Endodermal cell (in vitro differentiated cells): ENCODE measurements at regions not wholly inside any gene's neighbourhood (a gene's known extent, or its start where the extent isn't known, plus 50 kb on each side); places are given as distances from the start of the nearest gene placed in this dataset.

Experiments used
- DNase-seq: peaks from one replicate; pipeline ENCODE4 v3.0.0-alpha.2; 2017
- H3K27ac ChIP-seq: 2 replicates; pipeline ENCODE4 v1.5.1; 2013; ENCODE audit warnings: mild to moderate bottlenecking, low read depth, low read length, moderate library complexity
- H3K27me3 ChIP-seq: 2 replicates; pipeline ENCODE4 v1.6.1; 2013; ENCODE audit warnings: mild to moderate bottlenecking, low read length, moderate library complexity; ENCODE audit not compliant: insufficient read depth, control insufficient read depth, poor library complexity, severe bottlenecking
- H3K36me3 ChIP-seq: 2 replicates; pipeline ENCODE4 v1.7.0; 2013; ENCODE audit warnings: mild to moderate bottlenecking, low read length, moderate library complexity; ENCODE audit not compliant: control insufficient read depth, insufficient read depth
- H3K4me1 ChIP-seq: one replicate; pipeline ENCODE4 v1.7.0; 2013; ENCODE audit warnings: low read length; ENCODE audit not compliant: control insufficient read depth, insufficient read depth
- H3K4me3 ChIP-seq: 2 replicates; pipeline ENCODE4 v1.5.1; 2013; ENCODE audit warnings: mild to moderate bottlenecking, low read length, moderate library complexity
- H3K9ac ChIP-seq: 2 replicates; pipeline ENCODE4 v1.6.1; 2013; ENCODE audit warnings: mild to moderate bottlenecking, low read length, moderate library complexity; ENCODE audit not compliant: poor library complexity, severe bottlenecking; ENCODE audit errors: extremely low read depth
- H3K9me3 ChIP-seq: 2 replicates; pipeline ENCODE4 v1.6.1; 2013; ENCODE audit warnings: mild to moderate bottlenecking, low read length, moderate library complexity; ENCODE audit not compliant: control insufficient read depth
- H3K27ac Mint-ChIP-seq: 2 replicates; pipeline ENCODE4 v1.8.0; 2020; ENCODE audit warnings: mixed read lengths
- H3K27me3 Mint-ChIP-seq: 2 replicates; pipeline ENCODE4 v1.8.0; 2021; ENCODE audit warnings: mild to moderate bottlenecking, mixed read lengths; ENCODE audit not compliant: insufficient read depth
- H3K36me3 Mint-ChIP-seq: 2 replicates; pipeline ENCODE4 v1.8.0; 2020; ENCODE audit warnings: low read depth, mixed read lengths
- H3K4me1 Mint-ChIP-seq: 2 replicates; pipeline ENCODE4 v1.8.0; 2020; ENCODE audit warnings: mixed read lengths
- H3K4me3 Mint-ChIP-seq: 2 replicates; pipeline ENCODE4 v1.8.0; 2020; ENCODE audit warnings: mild to moderate bottlenecking, moderate library complexity, mixed read lengths
- H3K9me3 Mint-ChIP-seq: 2 replicates; pipeline ENCODE4 v1.8.0; 2020; ENCODE audit warnings: mild to moderate bottlenecking, mixed read lengths
- WGBS, 2 experiments: methylation state at CpG; one replicate each; pipeline versions ENCODE4 v1.1.5 to v1.1.7; 2013; ENCODE audit warnings: missing lambda C conversion rate in 2 of 2, mixed read lengths in 1 of 2; ENCODE audit not compliant: insufficient coverage in 1 of 2, insufficient read length in 1 of 2; 5-methylcytosine and 5-hydroxymethylcytosine counted together
- TF ChIP-seq, protein P1 (sequence below): fragments of 200-600 bp; sonication (generic); conservative IDR thresholded peaks from 2 replicates; pipeline ENCODE4 v1.5.0; 2021; ENCODE audit warnings: antibody characterized with exemption, mild to moderate bottlenecking

- TF ChIP-seq, protein P1, sequence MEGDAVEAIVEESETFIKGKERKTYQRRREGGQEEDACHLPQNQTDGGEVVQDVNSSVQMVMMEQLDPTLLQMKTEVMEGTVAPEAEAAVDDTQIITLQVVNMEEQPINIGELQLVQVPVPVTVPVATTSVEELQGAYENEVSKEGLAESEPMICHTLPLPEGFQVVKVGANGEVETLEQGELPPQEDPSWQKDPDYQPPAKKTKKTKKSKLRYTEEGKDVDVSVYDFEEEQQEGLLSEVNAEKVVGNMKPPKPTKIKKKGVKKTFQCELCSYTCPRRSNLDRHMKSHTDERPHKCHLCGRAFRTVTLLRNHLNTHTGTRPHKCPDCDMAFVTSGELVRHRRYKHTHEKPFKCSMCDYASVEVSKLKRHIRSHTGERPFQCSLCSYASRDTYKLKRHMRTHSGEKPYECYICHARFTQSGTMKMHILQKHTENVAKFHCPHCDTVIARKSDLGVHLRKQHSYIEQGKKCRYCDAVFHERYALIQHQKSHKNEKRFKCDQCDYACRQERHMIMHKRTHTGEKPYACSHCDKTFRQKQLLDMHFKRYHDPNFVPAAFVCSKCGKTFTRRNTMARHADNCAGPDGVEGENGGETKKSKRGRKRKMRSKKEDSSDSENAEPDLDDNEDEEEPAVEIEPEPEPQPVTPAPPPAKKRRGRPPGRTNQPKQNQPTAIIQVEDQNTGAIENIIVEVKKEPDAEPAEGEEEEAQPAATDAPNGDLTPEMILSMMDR, result no peak
- Histone ChIP-seq H3K36me3 (no peaks in the 10 kb centered on the region), H3K4me1 (peaks cover 11% of the 10 kb centered on the region), H3K9me3 (no peaks in the 10 kb centered on the region), H3K27ac (no peak overlapping the region), H3K4me3 (no peak overlapping the region), H3K9ac (no peak overlapping the region), H3K27me3 (no peaks in the 10 kb centered on the region)
- Mint-ChIP-seq H3K4me1 (peaks cover 17% of the 10 kb centered on the region), H3K4me3 (no peak overlapping the region), H3K9me3 (no peaks in the 10 kb centered on the region), H3K27me3 (no peaks in the 10 kb centered on the region), H3K36me3 (no peaks in the 10 kb centered on the region), H3K27ac (peak overlapping the region; percentile 74)
- DNase-seq, result peak; percentile 54
- WGBS, 2 experiments, result 78 to 80% methylated on average over 4 to 7 of the region's 7 CpGs
These were observed 102.6 kb downstream of the MRPL14 start for GRCh38 chr6:44024574-44025219.

DNA sequence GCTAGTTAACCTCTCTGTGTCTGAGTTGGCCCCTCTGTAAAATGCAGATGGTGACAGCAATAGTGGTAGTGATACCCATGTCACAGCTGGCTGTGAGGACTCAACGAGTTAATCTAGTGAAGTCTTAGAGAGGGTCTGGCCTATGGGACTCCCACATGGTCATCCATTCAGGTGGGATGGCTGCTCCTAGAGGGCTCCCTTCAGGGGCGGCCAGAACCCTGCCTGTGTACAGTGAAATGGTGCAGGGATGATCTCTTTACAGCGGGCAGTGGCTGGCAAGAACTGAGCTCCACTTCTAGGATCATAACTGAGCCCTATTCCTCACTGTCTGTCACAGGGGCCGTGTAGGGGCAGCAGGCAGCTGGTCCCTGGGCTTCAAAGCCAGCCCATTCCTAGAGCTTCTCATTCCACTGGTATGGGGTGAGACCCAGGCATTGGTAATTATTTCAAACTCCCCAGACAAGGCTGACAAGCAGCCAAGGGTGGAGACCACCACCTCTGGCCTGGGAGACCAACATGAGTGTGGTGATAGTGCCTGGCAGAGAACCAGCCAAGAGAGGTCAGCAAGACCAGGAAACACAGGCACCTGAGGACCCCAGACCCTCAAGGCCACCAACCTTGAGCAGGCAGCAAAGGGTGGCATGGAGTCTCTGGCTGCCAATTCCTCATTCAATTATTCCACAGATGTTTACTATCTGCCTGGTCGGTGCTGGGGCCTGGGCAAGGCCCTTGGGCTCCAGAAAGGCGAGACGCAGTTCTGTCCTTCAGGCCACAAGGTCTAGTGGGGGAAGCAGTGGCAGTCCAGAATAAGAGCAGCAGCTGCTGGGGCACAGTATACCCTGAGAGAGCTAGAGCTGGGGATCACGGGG is 103.4 kb downstream of the MRPL14 start:
- no peak overlapping the region for H3K4me3 ChIP-seq
- Mint-ChIP-seq H3K36me3 (no peaks in the 10 kb centered on the region), H3K4me3 (no peak overlapping the region), H3K4me1 (peaks cover 17% of the 10 kb centered on the region), H3K9me3 (peaks cover 2% of the 10 kb centered on the region), H3K27me3 (peaks cover under 1% of the 10 kb centered on the region), H3K27ac (no peak overlapping the region)
- TF ChIP-seq, protein P1, result no peak
- no peak overlapping the region for H3K27ac ChIP-seq
- no peaks in the 10 kb centered on the region for H3K36me3 ChIP-seq
- H3K4me1 ChIP-seq, result peaks cover 9% of the 10 kb centered on the region
- H3K9me3 ChIP-seq, result peaks cover 1% of the 10 kb centered on the region
- WGBS, 2 experiments, result 92 to 95% methylated on average over 7 to 8 of the region's 8 CpGs
- H3K27me3 ChIP-seq, result no peaks in the 10 kb centered on the region
- no peak overlapping the region for H3K9ac ChIP-seq
- peak; percentile 30 for DNase-seq

DNA sequence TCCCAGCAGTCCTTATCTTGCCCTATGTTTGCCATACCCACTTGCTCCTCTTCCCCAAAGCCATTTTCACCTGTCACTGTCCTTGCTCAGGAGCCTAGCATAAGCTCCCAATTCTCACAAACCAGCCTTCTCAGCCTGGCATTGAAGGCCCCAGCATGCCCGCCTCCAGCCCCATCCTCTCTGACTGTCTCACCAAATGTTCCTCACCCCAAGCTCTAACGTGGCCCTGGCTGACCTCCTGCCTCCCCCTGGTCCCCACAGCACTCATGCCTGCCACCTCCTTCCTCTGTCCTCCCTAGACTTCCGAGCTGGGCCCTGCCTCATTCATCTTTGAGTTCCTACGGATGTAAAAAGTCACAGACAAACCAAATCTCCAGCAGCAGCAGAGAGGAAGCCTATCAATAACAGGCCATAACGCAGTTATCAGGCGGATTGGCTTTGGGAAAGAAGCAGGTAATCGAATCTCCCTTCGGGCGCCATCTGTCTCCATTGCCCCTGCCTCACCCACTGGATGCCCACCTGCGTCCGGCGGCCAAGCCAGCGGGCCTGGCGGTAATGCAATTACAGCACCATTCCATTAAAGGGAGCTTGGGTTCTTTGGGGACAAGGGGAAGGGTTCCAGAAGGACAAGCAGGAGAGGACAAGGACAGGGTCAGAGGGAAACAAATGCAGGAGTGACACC is 104.4 kb downstream of the MRPL14 start:
- H3K27ac ChIP-seq, result no peak overlapping the region
- TF ChIP-seq, protein P1, result no peak
- H3K4me1 ChIP-seq, result peaks cover 9% of the 10 kb centered on the region
- peaks cover 11% of the 10 kb centered on the region for H3K9me3 ChIP-seq
- 92% methylated on average over 4 to 14 of the region's 14 CpGs for WGBS, 2 experiments
- peaks cover 3% of the 10 kb centered on the region for H3K27me3 Mint-ChIP-seq
- H3K4me3 Mint-ChIP-seq, result no peak overlapping the region
- no peak overlapping the region for H3K9ac ChIP-seq
- H3K4me3 ChIP-seq, result no peak overlapping the region
- peak overlapping the region; percentile 8 for H3K27ac Mint-ChIP-seq
- H3K27me3 ChIP-seq, result no peaks in the 10 kb centered on the region
- H3K36me3 ChIP-seq, result no peaks in the 10 kb centered on the region
- H3K9me3 Mint-ChIP-seq, result peaks cover 3% of the 10 kb centered on the region
- peaks cover 17% of the 10 kb centered on the region for H3K4me1 Mint-ChIP-seq
- no peaks in the 10 kb centered on the region for H3K36me3 Mint-ChIP-seq
- DNase-seq, result peak; percentile 37
